GM23338 (cell line): ENCODE measurements at regions not wholly inside any gene's neighbourhood (a gene's known extent, or its start where the extent isn't known, plus 50 kb on each side); places are given as distances from the start of the nearest gene placed in this dataset.

ENCODE experiments used
- ATAC-seq: fragments of 200-7000 bp; cut with Tn5 transposase; 3 replicates; pipeline ENCODE4 v1.9.1; 2020
- DNase-seq: peaks from one replicate; pipeline ENCODE4 v3.0.0-alpha.2; 2015; ENCODE audit warnings: low spot score
- H2AFZ ChIP-seq: fragments of 200-600 bp; sonication (generic); 2 replicates; pipeline ENCODE4 v1.8.0; 2016; ENCODE audit warnings: antibody characterized with exemption, mild to moderate bottlenecking, moderate library complexity
- H3F3A ChIP-seq: fragments of 200-600 bp; sonication (generic); replicated peaks from 2 replicates; pipeline ENCODE4 v1.8.0; 2017; ENCODE audit warnings: antibody characterized with exemption, mixed run types, low read depth
- H3K27ac ChIP-seq: fragments of 200-600 bp; sonication (generic); 2 replicates; pipeline ENCODE4 v1.6.1; 2016; ENCODE audit warnings: low read depth
- H3K27me3 ChIP-seq: fragments of 200-600 bp; sonication (generic); 2 replicates; pipeline ENCODE4 v1.8.0; 2016; ENCODE audit warnings: mild to moderate bottlenecking, mixed run types, moderate library complexity; ENCODE audit not compliant: insufficient read depth
- H3K36me3 ChIP-seq: fragments of 200-600 bp; sonication (generic); 2 replicates; pipeline ENCODE4 v1.8.0; 2016; ENCODE audit warnings: mild to moderate bottlenecking; ENCODE audit not compliant: insufficient read depth
- H3K4me1 ChIP-seq: fragments of 200-600 bp; sonication (generic); 2 replicates; pipeline ENCODE4 v1.8.0; 2016; ENCODE audit warnings: mild to moderate bottlenecking, moderate library complexity; ENCODE audit not compliant: insufficient read depth
- H3K4me2 ChIP-seq: fragments of 200-600 bp; sonication (generic); 2 replicates; pipeline ENCODE4 v1.7.1; 2017; ENCODE audit warnings: mixed run types
- H3K4me3 ChIP-seq: fragments of 200-600 bp; sonication (generic); 2 replicates; pipeline ENCODE4 v1.6.1; 2016; ENCODE audit warnings: mixed run types
- H3K79me2 ChIP-seq: fragments of 200-600 bp; sonication (generic); replicated peaks from 2 replicates; pipeline ENCODE4 v1.8.0; 2017; ENCODE audit warnings: mild to moderate bottlenecking; ENCODE audit not compliant: insufficient read depth
- H3K9me2 ChIP-seq: fragments of 200-600 bp; sonication (generic); 2 replicates; pipeline ENCODE4 v1.8.0; 2017; ENCODE audit not compliant: insufficient read depth
- H4K20me1 ChIP-seq: fragments of 200-600 bp; sonication (generic); replicated peaks from 2 replicates; pipeline ENCODE4 v1.8.0; 2017; ENCODE audit warnings: mild to moderate bottlenecking; ENCODE audit not compliant: insufficient read depth
- H3K27ac Mint-ChIP-seq: 2 replicates; pipeline ENCODE4 v1.8.0; 2020; ENCODE audit warnings: inconsistent platforms, mild to moderate bottlenecking, moderate library complexity, mixed read lengths
- H3K27me3 Mint-ChIP-seq: 3 replicates; pipeline ENCODE4 v1.8.0; 2022; ENCODE audit warnings: low read depth, mild to moderate bottlenecking, moderate library complexity, mixed read lengths, inconsistent platforms; ENCODE audit not compliant: insufficient read depth, poor library complexity
- H3K36me3 Mint-ChIP-seq: 3 replicates; pipeline ENCODE4 v1.8.0; 2021; ENCODE audit warnings: low read depth, mild to moderate bottlenecking, inconsistent platforms, moderate library complexity, mixed read lengths
- H3K4me1 Mint-ChIP-seq: 3 replicates; pipeline ENCODE4 v1.8.0; 2020; ENCODE audit warnings: mild to moderate bottlenecking, inconsistent platforms, mixed read lengths
- H3K4me3 Mint-ChIP-seq: 3 replicates; pipeline ENCODE4 v1.8.0; 2021; ENCODE audit warnings: moderate library complexity, mild to moderate bottlenecking, inconsistent platforms, mixed read lengths
- H3K9me3 Mint-ChIP-seq: 3 replicates; pipeline ENCODE4 v1.8.0; 2020; ENCODE audit warnings: moderate library complexity, mild to moderate bottlenecking, inconsistent platforms, mixed read lengths
- CREB1 ChIP-seq: fragments of 250-450 bp; sonication (Bioruptor Pico); IDR thresholded peaks from 2 replicates; pipeline ENCODE4 v1.5.0; 2020; ENCODE audit warnings: low read depth, mild to moderate bottlenecking, moderate library complexity
- EZH2phosphoT487 ChIP-seq: fragments of 200-600 bp; sonication (generic); IDR thresholded peaks from one replicate; pipeline ENCODE4 v1.8.1; 2018; ENCODE audit warnings: antibody characterized with exemption; ENCODE audit not compliant: unreplicated experiment
- NANOG ChIP-seq: IDR thresholded peaks from 2 replicates; pipeline ENCODE4 v1.6.1; 2016; ENCODE audit warnings: antibody characterized with exemption, borderline replicate concordance
- POLR2AphosphoS5 ChIP-seq: IDR thresholded peaks from 2 replicates; pipeline ENCODE4 v1.6.1; 2016; ENCODE audit warnings: antibody characterized with exemption, low read depth
- STAT1 ChIP-seq: IDR thresholded peaks from one replicate; pipeline ENCODE4 v1.6.1; 2016; ENCODE audit warnings: antibody characterized with exemption; ENCODE audit not compliant: unreplicated experiment
- ZNF331 ChIP-seq: fragments of 250-450 bp; sonication (Bioruptor Pico); IDR thresholded peaks from 2 replicates; pipeline ENCODE4 v1.5.0; 2020; ENCODE audit warnings: low read depth, mild to moderate bottlenecking, moderate library complexity
- TF ChIP-seq, protein P1 (sequence below), 2 experiments: fragments of 200-600 bp in 1 of 2; sonication (generic) in 1 of 2; conservative IDR thresholded peaks; 2 replicates each; pipeline versions ENCODE4 v1.5.1 to v1.6.1; 2016 to 2017; ENCODE audit warnings: antibody characterized with exemption in 2 of 2, low read depth in 2 of 2, mild to moderate bottlenecking in 2 of 2, moderate library complexity in 1 of 2
- TF ChIP-seq, protein P2 (sequence below): IDR thresholded peaks from one replicate; pipeline ENCODE4 v1.6.1; 2018; ENCODE audit warnings: antibody characterized with exemption; ENCODE audit not compliant: unreplicated experiment
- TF ChIP-seq, protein P3 (sequence below): fragments of 250-450 bp; sonication (Bioruptor Pico); IDR thresholded peaks from 2 replicates; pipeline ENCODE4 v1.5.0; 2020; ENCODE audit warnings: mild to moderate bottlenecking, moderate library complexity
- TF ChIP-seq, protein P4 (sequence below): IDR thresholded peaks from 2 replicates; pipeline ENCODE4 v1.6.1; 2016; ENCODE audit warnings: antibody characterized with exemption

DNA sequence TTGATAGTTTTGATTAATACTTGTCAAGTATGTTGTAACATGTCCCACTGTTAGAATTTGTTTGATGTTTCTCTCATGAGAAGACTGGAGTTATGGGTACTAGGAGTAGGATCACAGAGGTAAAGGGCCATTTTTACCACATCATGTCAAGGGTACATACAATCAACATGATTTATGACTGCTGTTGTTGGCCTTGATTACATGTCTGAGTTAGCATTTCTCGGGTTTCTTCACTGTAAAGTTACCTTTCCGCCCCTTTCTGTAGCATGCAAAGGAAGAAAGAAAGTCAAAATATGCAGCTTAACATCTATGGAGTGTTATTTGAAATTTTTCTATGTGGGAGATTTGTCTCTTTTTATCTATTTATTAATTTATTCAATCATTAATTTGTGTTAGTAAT, 1456.4 kb downstream of the SUCLG1 start (continued):
- TF ChIP-seq, protein P1, sequence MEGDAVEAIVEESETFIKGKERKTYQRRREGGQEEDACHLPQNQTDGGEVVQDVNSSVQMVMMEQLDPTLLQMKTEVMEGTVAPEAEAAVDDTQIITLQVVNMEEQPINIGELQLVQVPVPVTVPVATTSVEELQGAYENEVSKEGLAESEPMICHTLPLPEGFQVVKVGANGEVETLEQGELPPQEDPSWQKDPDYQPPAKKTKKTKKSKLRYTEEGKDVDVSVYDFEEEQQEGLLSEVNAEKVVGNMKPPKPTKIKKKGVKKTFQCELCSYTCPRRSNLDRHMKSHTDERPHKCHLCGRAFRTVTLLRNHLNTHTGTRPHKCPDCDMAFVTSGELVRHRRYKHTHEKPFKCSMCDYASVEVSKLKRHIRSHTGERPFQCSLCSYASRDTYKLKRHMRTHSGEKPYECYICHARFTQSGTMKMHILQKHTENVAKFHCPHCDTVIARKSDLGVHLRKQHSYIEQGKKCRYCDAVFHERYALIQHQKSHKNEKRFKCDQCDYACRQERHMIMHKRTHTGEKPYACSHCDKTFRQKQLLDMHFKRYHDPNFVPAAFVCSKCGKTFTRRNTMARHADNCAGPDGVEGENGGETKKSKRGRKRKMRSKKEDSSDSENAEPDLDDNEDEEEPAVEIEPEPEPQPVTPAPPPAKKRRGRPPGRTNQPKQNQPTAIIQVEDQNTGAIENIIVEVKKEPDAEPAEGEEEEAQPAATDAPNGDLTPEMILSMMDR (conservative IDR thresholded peaks at IDR 0.05; ENCODE audit: low read depth in 2 of 2) = no peak
- no peak for TF ChIP-seq EZH2phosphoT487
- TF ChIP-seq, protein P2, sequence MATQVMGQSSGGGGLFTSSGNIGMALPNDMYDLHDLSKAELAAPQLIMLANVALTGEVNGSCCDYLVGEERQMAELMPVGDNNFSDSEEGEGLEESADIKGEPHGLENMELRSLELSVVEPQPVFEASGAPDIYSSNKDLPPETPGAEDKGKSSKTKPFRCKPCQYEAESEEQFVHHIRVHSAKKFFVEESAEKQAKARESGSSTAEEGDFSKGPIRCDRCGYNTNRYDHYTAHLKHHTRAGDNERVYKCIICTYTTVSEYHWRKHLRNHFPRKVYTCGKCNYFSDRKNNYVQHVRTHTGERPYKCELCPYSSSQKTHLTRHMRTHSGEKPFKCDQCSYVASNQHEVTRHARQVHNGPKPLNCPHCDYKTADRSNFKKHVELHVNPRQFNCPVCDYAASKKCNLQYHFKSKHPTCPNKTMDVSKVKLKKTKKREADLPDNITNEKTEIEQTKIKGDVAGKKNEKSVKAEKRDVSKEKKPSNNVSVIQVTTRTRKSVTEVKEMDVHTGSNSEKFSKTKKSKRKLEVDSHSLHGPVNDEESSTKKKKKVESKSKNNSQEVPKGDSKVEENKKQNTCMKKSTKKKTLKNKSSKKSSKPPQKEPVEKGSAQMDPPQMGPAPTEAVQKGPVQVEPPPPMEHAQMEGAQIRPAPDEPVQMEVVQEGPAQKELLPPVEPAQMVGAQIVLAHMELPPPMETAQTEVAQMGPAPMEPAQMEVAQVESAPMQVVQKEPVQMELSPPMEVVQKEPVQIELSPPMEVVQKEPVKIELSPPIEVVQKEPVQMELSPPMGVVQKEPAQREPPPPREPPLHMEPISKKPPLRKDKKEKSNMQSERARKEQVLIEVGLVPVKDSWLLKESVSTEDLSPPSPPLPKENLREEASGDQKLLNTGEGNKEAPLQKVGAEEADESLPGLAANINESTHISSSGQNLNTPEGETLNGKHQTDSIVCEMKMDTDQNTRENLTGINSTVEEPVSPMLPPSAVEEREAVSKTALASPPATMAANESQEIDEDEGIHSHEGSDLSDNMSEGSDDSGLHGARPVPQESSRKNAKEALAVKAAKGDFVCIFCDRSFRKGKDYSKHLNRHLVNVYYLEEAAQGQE = no peak
- TF ChIP-seq STAT1 = no peak
- TF ChIP-seq POLR2AphosphoS5 = no peak

DNA sequence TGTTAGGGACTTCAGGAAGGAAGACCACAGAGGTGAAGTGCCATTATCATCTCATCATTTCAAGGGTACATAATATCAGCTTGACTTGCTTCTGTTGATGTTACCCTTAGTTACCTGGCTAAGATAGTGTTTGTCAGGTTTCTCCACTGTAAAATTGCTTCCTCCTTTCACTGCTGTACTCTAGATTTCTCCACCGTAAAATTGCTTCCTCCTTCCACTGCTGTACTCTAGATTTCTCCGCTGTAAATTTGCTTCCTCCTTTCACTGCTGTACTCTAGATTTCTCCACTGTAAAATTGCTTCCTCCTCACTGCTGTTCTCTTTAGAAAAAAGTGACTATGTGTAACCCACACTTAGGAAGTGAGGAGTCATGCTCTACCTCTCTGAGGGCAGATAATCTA, 1460.3 kb downstream of the SUCLG1 start:
- Histone ChIP-seq H3K4me1 (peaks cover 2% of the 10 kb centered on the region; the same call in 1 of the 2 replicates), H3F3A (no peaks in the 10 kb centered on the region), H3K4me3 (no peak overlapping the region), H3K36me3 (no peaks in the 10 kb centered on the region), H3K79me2 (no peaks in the 10 kb centered on the region), H3K9me2 (no peaks in the 10 kb centered on the region), H2AFZ (peak overlapping the region; percentile 88), H3K27me3 (no peaks in the 10 kb centered on the region), H3K27ac (no peak overlapping the region), H4K20me1 (no peaks in the 10 kb centered on the region), H3K4me2 (no peak overlapping the region)
- peaks cover under 1% of the 10 kb centered on the region; the same call in 2 of the 3 replicates for H3K4me1 Mint-ChIP-seq
- H3K4me3 Mint-ChIP-seq = no peak overlapping the region
- no peak overlapping the region for H3K27ac Mint-ChIP-seq
- TF ChIP-seq STAT1 = no peak
- no peak for TF ChIP-seq NANOG
- TF ChIP-seq, protein P3, sequence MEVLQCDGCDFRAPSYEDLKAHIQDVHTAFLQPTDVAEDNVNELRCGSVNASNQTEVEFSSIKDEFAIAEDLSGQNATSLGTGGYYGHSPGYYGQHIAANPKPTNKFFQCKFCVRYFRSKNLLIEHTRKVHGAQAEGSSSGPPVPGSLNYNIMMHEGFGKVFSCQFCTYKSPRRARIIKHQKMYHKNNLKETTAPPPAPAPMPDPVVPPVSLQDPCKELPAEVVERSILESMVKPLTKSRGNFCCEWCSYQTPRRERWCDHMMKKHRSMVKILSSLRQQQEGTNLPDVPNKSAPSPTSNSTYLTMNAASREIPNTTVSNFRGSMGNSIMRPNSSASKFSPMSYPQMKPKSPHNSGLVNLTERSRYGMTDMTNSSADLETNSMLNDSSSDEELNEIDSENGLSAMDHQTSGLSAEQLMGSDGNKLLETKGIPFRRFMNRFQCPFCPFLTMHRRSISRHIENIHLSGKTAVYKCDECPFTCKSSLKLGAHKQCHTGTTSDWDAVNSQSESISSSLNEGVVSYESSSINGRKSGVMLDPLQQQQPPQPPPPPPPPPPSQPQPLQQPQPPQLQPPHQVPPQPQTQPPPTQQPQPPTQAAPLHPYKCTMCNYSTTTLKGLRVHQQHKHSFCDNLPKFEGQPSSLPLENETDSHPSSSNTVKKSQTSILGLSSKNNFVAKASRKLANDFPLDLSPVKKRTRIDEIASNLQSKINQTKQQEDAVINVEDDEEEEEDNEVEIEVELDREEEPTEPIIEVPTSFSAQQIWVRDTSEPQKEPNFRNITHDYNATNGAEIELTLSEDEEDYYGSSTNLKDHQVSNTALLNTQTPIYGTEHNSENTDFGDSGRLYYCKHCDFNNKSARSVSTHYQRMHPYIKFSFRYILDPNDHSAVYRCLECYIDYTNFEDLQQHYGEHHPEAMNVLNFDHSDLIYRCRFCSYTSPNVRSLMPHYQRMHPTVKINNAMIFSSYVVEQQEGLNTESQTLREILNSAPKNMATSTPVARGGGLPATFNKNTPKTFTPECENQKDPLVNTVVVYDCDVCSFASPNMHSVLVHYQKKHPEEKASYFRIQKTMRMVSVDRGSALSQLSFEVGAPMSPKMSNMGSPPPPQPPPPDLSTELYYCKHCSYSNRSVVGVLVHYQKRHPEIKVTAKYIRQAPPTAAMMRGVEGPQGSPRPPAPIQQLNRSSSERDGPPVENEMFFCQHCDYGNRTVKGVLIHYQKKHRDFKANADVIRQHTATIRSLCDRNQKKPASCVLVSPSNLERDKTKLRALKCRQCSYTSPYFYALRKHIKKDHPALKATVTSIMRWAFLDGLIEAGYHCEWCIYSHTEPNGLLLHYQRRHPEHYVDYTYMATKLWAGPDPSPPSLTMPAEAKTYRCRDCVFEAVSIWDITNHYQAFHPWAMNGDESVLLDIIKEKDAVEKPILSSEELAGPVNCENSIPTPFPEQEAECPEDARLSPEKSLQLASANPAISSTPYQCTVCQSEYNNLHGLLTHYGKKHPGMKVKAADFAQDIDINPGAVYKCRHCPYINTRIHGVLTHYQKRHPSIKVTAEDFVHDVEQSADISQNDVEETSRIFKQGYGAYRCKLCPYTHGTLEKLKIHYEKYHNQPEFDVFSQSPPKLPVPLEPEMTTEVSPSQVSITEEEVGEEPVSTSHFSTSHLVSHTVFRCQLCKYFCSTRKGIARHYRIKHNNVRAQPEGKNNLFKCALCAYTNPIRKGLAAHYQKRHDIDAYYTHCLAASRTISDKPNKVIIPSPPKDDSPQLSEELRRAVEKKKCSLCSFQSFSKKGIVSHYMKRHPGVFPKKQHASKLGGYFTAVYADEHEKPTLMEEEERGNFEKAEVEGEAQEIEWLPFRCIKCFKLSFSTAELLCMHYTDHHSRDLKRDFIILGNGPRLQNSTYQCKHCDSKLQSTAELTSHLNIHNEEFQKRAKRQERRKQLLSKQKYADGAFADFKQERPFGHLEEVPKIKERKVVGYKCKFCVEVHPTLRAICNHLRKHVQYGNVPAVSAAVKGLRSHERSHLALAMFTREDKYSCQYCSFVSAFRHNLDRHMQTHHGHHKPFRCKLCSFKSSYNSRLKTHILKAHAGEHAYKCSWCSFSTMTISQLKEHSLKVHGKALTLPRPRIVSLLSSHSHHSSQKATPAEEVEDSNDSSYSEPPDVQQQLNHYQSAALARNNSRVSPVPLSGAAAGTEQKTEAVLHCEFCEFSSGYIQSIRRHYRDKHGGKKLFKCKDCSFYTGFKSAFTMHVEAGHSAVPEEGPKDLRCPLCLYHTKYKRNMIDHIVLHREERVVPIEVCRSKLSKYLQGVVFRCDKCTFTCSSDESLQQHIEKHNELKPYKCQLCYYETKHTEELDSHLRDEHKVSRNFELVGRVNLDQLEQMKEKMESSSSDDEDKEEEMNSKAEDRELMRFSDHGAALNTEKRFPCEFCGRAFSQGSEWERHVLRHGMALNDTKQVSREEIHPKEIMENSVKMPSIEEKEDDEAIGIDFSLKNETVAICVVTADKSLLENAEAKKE (CRISPR knock-in tag) = no peak
- TF ChIP-seq, protein P4, sequence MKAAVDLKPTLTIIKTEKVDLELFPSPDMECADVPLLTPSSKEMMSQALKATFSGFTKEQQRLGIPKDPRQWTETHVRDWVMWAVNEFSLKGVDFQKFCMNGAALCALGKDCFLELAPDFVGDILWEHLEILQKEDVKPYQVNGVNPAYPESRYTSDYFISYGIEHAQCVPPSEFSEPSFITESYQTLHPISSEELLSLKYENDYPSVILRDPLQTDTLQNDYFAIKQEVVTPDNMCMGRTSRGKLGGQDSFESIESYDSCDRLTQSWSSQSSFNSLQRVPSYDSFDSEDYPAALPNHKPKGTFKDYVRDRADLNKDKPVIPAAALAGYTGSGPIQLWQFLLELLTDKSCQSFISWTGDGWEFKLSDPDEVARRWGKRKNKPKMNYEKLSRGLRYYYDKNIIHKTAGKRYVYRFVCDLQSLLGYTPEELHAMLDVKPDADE = no peak
- TF ChIP-seq CREB1 (CRISPR knock-in tag) = no peak
- no peak for TF ChIP-seq ZNF331 (CRISPR knock-in tag)
- TF ChIP-seq POLR2AphosphoS5 = no peak
- TF ChIP-seq, protein P1 (conservative IDR thresholded peaks at IDR 0.05; ENCODE audit: low read depth in 2 of 2) = no peak
- no peak for DNase-seq
- ATAC-seq = no peak
- H3K36me3 Mint-ChIP-seq = no peaks in the 10 kb centered on the region
- no peaks in the 10 kb centered on the region for H3K9me3 Mint-ChIP-seq
- H3K27me3 Mint-ChIP-seq = peaks cover 1% of the 10 kb centered on the region
